Stomach (tissue), 8 donors: ENCODE measurements at regions not wholly inside any gene's neighbourhood (a gene's known extent, or its start where the extent isn't known, plus 50 kb on each side); places are given as distances from the start of the nearest gene placed in this dataset.

Experiments
- DNase-seq, 2 donors: peaks; one replicate each; pipeline versions ENCODE4 v3.0.0 to v3.0.0-alpha.2; 2013 to 2019
- H3K27ac ChIP-seq, 5 donors: fragments of 200-600 bp in 4 of 5; sonication (generic) in 4 of 5; one replicate each; pipeline ENCODE4 v1.5.1; 2013 to 2019; ENCODE audit warnings: mild to moderate bottlenecking in 1 of 5, moderate library complexity in 1 of 5
- H3K27me3 ChIP-seq, 3 donors: fragments of 200-600 bp; sonication (generic); one replicate each; pipeline ENCODE4 v1.5.1; 2017 to 2019; ENCODE audit warnings: mixed run types in 1 of 3
- H3K36me3 ChIP-seq, 4 donors: fragments of 200-600 bp; sonication (generic); 1 replicate in 3 of 4; 2 replicates in 1 of 4; pipeline ENCODE4 v1.5.1; 2016 to 2019
- H3K4me1 ChIP-seq, 4 donors: fragments of 200-600 bp; sonication (generic); one replicate each; pipeline ENCODE4 v1.5.1; 2016 to 2019
- H3K4me3 ChIP-seq, 4 donors: fragments of 200-600 bp; sonication (generic) in 3 of 4; one replicate each; pipeline ENCODE4 v1.5.1; 2016 to 2019; ENCODE audit warnings: mild to moderate bottlenecking in 1 of 4
- H3K9me3 ChIP-seq, 4 donors: fragments of 200-600 bp; sonication (generic); one replicate each; pipeline ENCODE4 v1.5.1; 2016 to 2019
- CTCF ChIP-seq, 7 experiments: fragments of 450-650 bp in 4 of 7; fragments of 200-600 bp in 3 of 7; sonication (generic) in 3 of 7; IDR thresholded peaks; one replicate each; pipeline ENCODE4 v1.5.1; 2016 to 2019; ENCODE audit warnings: antibody characterized with exemption in 7 of 7, control low read depth in 2 of 7, mild to moderate bottlenecking in 1 of 7
- EP300 ChIP-seq: sonication (generic); formaldehyde crosslinking; IDR thresholded peaks from one replicate; pipeline ENCODE4 v1.6.1; 2017; ENCODE audit warnings: antibody characterized with exemption
- POLR2A ChIP-seq, 4 donors: fragments of 450-650 bp; IDR thresholded peaks; one replicate each; pipeline ENCODE4 v1.6.1; 2016; ENCODE audit warnings: antibody characterized with exemption in 4 of 4, control low read depth in 2 of 4, mild to moderate bottlenecking in 1 of 4, moderate library complexity in 1 of 4
- POLR2AphosphoS5 ChIP-seq, 3 donors: sonication (generic); formaldehyde crosslinking; IDR thresholded peaks; one replicate each; pipeline ENCODE4 v1.6.1; 2016; ENCODE audit warnings: antibody characterized with exemption in 3 of 3
- WGBS, 5 donors: extraction: QIAGEN DNeasy Blood & Tissue Kit in 3 of 5; methylation state at CpG; one replicate each; pipeline versions ENCODE4 v1.1.5 to v1.1.7; 2013 to 2018; 5-methylcytosine and 5-hydroxymethylcytosine counted together
- intact Hi-C: fragments of 100-400 bp; cut with DNase I; formaldehyde crosslinking; loops from one replicate; pipeline ENCODE4 v1.15.1; 2023; ENCODE audit warnings: low total_unique reads
- donor health status: healthy with polysubstance abuse.
- donor health status: Bipolar disorder and iron deficiency.
- donor health status: healthy.

DNA sequence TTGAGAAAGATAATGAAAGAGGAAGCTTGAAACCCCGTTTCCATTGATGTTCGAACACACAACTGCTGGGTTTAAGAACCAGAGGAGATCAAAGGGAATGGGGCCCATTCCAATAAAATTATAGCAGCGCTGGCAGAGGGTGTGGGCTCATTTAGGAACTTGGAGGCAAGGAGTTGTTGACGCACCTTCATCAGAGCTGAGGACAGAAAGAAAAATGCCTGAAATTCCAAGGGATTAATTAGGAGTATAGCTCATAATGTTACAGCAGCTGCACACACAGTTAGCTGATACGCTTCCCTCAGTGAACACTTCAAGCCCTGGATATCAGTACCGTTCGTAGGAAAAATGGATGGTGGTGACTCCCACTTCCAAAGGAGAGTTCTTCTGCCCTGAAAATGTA lies 127.2 kb downstream of the AXIN2 start:
- Histone ChIP-seq H3K4me3 (no peak overlapping the region), H3K4me1 (no peaks in the 10 kb centered on the region), H3K9me3 (peaks cover 0 to 17% (median 7%) of the 10 kb centered on the region in 4 donors), H3K27ac (no peak overlapping the region), H3K36me3 (no peaks in the 10 kb centered on the region), H3K27me3 (peaks cover 0 to 34% (median 5%) of the 10 kb centered on the region in 3 donors)
- intact Hi-C loops, result no loop called here
- WGBS, 5 donors, result 43 to 66% (median 60%) methylated on average over 7 of the region's 7 CpGs
- DNase-seq, result no peak
- TF ChIP-seq CTCF (IDR thresholded peaks at IDR 0.05) (no peak), EP300 (no peak), POLR2A (IDR thresholded peaks at IDR 0.05) (no peak), POLR2AphosphoS5 (IDR thresholded peaks at IDR 0.05) (no peak)

- Histone ChIP-seq H3K9me3 (peaks cover 0 to 17% (median 7%) of the 10 kb centered on the region in 4 donors), H3K36me3 (no peaks in the 10 kb centered on the region), H3K27ac (no peak overlapping the region), H3K4me1 (no peaks in the 10 kb centered on the region), H3K27me3 (peaks cover 0 to 28% (median 5%) of the 10 kb centered on the region in 3 donors), H3K4me3 (no peak overlapping the region)
- intact Hi-C loops, result no loop called here
- WGBS, 5 donors, result 75 to 90% (median 81%) methylated on average over 4 of the region's 4 CpGs
- no peak for DNase-seq
- TF ChIP-seq POLR2A (IDR thresholded peaks at IDR 0.05) (no peak), EP300 (no peak), POLR2AphosphoS5 (IDR thresholded peaks at IDR 0.05) (no peak), CTCF (IDR thresholded peaks at IDR 0.05) (no peak)
These were observed 127.9 kb downstream of the AXIN2 start for GRCh38 chr17:65433592-65433991.

- intact Hi-C loops, result no loop called here
- WGBS, 5 donors, result 88 to 90% (median 89%) methylated on average over 1 of the region's 1 CpG
- TF ChIP-seq POLR2AphosphoS5 (IDR thresholded peaks at IDR 0.05) (no peak), CTCF (IDR thresholded peaks at IDR 0.05) (no peak), EP300 (no peak), POLR2A (IDR thresholded peaks at IDR 0.05) (no peak)
These were observed 128.3 kb downstream of the AXIN2 start for GRCh38 chr17:65433157-65433556.

DNA sequence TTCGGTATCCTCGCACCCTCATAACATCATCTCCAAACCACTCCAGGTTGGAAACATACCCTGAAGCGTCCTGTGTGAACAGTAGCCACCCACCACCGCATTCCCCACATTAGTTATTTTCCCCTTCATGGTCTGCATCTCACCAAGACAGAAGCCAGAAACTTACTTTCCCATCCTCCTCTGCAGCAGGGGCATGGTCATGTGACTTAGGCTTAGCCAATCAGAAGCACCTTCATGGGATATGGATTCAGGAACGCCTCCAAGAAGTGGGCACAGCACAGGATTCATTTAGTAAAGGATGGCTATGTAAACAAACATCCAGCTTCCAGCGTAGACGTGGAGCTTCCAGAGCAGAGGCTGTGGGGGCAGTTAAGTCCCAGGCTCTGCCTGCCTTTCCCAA lies 130.3 kb downstream of the AXIN2 start:
- Histone ChIP-seq H3K27ac (no peak overlapping the region), H3K9me3 (peaks cover 0 to 17% (median 7%) of the 10 kb centered on the region in 4 donors), H3K27me3 (peaks cover 0 to 6% (median 0%) of the 10 kb centered on the region in 3 donors), H3K36me3 (no peaks in the 10 kb centered on the region), H3K4me1 (no peaks in the 10 kb centered on the region), H3K4me3 (no peak overlapping the region)
- TF ChIP-seq POLR2A (IDR thresholded peaks at IDR 0.05) (no peak), EP300 (no peak), CTCF (IDR thresholded peaks at IDR 0.05) (no peak), POLR2AphosphoS5 (IDR thresholded peaks at IDR 0.05) (no peak)
- intact Hi-C loops, result no loop called here
- DNase-seq, result no peak
- 71 to 85% (median 81%) methylated on average over 7 of the region's 7 CpGs for WGBS, 5 donors

More at GRCh38 chr17:65433157-65433556, 128.3 kb downstream of the AXIN2 start:
- no peak for DNase-seq
- H3K27ac ChIP-seq, result no peak overlapping the region
- no peak overlapping the region for H3K4me3 ChIP-seq
- no peaks in the 10 kb centered on the region for H3K4me1 ChIP-seq
- H3K27me3 ChIP-seq, result peaks cover 0 to 24% (median 5%) of the 10 kb centered on the region in 3 donors
- H3K36me3 ChIP-seq, result no peaks in the 10 kb centered on the region
- peaks cover 0 to 17% (median 7%) of the 10 kb centered on the region in 4 donors for H3K9me3 ChIP-seq
